ENCODE measurements at regions not wholly inside any gene's neighbourhood (a gene's known extent, or its start where the extent isn't known, plus 50 kb on each side); places are given as distances from the start of the nearest gene placed in this dataset.

DNA sequence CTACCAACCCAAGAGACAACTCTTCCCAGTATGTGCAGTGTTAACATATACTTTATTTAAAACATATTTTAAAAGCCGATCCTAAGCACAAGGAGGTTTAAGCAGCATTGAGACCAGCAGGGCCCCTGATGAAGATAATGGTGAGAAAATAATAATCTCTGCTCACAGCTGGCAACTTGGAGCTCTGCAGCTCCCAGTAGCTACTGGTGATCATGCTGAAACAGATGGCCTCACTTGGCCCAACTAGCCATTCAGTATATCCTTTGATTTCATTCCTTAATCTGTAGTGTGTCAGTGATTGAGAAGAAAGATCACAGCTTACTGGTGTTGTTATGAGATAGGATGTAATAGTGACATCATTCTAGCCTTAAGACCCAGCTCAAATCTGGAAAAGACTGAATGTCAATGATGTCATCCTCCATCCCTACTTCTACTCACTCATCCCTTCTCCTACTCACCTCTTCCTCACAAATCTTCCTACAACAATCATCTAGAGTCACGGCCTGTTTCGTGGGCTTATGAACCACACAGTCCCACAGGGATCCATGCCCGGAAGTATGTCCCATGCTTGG, 817.9 kb downstream of the PLA2G4A start:
- TF ChIP-seq CTCF (conservative IDR thresholded peaks at IDR 0.05; ENCODE audit: low read depth in 2 of 2), result no peak
- no peak for TF ChIP-seq ZNF331 (CRISPR knock-in tag; IDR thresholded peaks at IDR 0.05; ENCODE audit: low read depth)
- no peak for TF ChIP-seq CREB1 (CRISPR knock-in tag; IDR thresholded peaks at IDR 0.05; ENCODE audit: low read depth)
- TF ChIP-seq EZH2 (IDR thresholded peaks at IDR 0.05; ENCODE audit: low read depth, unreplicated experiment), result no peak
- no peak for TF ChIP-seq JUNB (IDR thresholded peaks at IDR 0.05; ENCODE audit: unreplicated experiment)
- no peak for TF ChIP-seq POLR2AphosphoS5 (IDR thresholded peaks at IDR 0.05; ENCODE audit: low read depth)
- TF ChIP-seq NANOG (IDR thresholded peaks at IDR 0.05; ENCODE audit: borderline replicate concordance), result no peak
- TF ChIP-seq, protein P1, sequence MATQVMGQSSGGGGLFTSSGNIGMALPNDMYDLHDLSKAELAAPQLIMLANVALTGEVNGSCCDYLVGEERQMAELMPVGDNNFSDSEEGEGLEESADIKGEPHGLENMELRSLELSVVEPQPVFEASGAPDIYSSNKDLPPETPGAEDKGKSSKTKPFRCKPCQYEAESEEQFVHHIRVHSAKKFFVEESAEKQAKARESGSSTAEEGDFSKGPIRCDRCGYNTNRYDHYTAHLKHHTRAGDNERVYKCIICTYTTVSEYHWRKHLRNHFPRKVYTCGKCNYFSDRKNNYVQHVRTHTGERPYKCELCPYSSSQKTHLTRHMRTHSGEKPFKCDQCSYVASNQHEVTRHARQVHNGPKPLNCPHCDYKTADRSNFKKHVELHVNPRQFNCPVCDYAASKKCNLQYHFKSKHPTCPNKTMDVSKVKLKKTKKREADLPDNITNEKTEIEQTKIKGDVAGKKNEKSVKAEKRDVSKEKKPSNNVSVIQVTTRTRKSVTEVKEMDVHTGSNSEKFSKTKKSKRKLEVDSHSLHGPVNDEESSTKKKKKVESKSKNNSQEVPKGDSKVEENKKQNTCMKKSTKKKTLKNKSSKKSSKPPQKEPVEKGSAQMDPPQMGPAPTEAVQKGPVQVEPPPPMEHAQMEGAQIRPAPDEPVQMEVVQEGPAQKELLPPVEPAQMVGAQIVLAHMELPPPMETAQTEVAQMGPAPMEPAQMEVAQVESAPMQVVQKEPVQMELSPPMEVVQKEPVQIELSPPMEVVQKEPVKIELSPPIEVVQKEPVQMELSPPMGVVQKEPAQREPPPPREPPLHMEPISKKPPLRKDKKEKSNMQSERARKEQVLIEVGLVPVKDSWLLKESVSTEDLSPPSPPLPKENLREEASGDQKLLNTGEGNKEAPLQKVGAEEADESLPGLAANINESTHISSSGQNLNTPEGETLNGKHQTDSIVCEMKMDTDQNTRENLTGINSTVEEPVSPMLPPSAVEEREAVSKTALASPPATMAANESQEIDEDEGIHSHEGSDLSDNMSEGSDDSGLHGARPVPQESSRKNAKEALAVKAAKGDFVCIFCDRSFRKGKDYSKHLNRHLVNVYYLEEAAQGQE (IDR thresholded peaks at IDR 0.05; ENCODE audit: unreplicated experiment), result no peak
- no peak for TF ChIP-seq EZH2phosphoT487 (IDR thresholded peaks at IDR 0.05; ENCODE audit: unreplicated experiment)
- TF ChIP-seq, protein P2, sequence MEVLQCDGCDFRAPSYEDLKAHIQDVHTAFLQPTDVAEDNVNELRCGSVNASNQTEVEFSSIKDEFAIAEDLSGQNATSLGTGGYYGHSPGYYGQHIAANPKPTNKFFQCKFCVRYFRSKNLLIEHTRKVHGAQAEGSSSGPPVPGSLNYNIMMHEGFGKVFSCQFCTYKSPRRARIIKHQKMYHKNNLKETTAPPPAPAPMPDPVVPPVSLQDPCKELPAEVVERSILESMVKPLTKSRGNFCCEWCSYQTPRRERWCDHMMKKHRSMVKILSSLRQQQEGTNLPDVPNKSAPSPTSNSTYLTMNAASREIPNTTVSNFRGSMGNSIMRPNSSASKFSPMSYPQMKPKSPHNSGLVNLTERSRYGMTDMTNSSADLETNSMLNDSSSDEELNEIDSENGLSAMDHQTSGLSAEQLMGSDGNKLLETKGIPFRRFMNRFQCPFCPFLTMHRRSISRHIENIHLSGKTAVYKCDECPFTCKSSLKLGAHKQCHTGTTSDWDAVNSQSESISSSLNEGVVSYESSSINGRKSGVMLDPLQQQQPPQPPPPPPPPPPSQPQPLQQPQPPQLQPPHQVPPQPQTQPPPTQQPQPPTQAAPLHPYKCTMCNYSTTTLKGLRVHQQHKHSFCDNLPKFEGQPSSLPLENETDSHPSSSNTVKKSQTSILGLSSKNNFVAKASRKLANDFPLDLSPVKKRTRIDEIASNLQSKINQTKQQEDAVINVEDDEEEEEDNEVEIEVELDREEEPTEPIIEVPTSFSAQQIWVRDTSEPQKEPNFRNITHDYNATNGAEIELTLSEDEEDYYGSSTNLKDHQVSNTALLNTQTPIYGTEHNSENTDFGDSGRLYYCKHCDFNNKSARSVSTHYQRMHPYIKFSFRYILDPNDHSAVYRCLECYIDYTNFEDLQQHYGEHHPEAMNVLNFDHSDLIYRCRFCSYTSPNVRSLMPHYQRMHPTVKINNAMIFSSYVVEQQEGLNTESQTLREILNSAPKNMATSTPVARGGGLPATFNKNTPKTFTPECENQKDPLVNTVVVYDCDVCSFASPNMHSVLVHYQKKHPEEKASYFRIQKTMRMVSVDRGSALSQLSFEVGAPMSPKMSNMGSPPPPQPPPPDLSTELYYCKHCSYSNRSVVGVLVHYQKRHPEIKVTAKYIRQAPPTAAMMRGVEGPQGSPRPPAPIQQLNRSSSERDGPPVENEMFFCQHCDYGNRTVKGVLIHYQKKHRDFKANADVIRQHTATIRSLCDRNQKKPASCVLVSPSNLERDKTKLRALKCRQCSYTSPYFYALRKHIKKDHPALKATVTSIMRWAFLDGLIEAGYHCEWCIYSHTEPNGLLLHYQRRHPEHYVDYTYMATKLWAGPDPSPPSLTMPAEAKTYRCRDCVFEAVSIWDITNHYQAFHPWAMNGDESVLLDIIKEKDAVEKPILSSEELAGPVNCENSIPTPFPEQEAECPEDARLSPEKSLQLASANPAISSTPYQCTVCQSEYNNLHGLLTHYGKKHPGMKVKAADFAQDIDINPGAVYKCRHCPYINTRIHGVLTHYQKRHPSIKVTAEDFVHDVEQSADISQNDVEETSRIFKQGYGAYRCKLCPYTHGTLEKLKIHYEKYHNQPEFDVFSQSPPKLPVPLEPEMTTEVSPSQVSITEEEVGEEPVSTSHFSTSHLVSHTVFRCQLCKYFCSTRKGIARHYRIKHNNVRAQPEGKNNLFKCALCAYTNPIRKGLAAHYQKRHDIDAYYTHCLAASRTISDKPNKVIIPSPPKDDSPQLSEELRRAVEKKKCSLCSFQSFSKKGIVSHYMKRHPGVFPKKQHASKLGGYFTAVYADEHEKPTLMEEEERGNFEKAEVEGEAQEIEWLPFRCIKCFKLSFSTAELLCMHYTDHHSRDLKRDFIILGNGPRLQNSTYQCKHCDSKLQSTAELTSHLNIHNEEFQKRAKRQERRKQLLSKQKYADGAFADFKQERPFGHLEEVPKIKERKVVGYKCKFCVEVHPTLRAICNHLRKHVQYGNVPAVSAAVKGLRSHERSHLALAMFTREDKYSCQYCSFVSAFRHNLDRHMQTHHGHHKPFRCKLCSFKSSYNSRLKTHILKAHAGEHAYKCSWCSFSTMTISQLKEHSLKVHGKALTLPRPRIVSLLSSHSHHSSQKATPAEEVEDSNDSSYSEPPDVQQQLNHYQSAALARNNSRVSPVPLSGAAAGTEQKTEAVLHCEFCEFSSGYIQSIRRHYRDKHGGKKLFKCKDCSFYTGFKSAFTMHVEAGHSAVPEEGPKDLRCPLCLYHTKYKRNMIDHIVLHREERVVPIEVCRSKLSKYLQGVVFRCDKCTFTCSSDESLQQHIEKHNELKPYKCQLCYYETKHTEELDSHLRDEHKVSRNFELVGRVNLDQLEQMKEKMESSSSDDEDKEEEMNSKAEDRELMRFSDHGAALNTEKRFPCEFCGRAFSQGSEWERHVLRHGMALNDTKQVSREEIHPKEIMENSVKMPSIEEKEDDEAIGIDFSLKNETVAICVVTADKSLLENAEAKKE (CRISPR knock-in tag; IDR thresholded peaks at IDR 0.05), result no peak
- TF ChIP-seq STAT1 (IDR thresholded peaks at IDR 0.05; ENCODE audit: unreplicated experiment), result no peak
- TF ChIP-seq, protein P3, sequence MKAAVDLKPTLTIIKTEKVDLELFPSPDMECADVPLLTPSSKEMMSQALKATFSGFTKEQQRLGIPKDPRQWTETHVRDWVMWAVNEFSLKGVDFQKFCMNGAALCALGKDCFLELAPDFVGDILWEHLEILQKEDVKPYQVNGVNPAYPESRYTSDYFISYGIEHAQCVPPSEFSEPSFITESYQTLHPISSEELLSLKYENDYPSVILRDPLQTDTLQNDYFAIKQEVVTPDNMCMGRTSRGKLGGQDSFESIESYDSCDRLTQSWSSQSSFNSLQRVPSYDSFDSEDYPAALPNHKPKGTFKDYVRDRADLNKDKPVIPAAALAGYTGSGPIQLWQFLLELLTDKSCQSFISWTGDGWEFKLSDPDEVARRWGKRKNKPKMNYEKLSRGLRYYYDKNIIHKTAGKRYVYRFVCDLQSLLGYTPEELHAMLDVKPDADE (IDR thresholded peaks at IDR 0.05), result no peak

Measured in GM23338 (cell line).